ENCODE measurements at regions not wholly inside any gene's neighbourhood (a gene's known extent, or its start where the extent isn't known, plus 50 kb on each side); places are given as distances from the start of the nearest gene placed in this dataset.

DNA sequence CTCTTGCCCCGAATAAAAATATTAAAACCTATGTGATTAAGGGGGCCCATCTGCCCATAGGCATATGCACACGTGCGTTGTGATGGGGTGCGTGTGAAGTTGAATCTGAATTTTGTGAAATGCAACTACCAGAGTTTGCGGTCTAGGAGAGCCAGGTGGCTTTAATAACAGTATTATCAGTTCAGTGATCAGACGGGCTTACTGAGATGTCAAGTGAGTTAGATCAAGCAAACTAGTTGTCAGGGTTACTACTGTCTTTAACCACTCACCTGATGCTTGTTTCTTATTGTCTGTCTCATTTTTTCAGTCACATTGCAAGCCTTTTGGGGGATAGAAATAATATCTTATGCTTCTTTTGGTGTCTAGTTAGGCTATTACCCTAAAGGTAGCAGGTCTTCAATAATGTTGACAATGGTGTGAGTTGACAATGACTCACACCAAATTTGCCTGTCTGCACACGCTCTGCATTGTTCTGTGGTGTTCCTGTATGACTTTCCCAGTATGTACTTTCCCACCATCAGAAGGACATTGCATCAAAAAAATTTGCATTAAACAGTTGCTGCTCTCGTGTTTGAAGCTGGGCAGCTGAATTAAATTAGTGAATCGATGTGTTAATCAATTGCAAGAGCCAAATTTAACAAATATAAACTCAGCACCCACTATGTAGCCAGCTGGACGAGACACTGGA is 103.1 kb upstream of the NAA20 start:
- no peaks in the 10 kb centered on the region for H3K27me3 ChIP-seq (ENCODE audit: insufficient read depth, low read length, poor library complexity)
- H3K4me2 ChIP-seq (ENCODE audit: insufficient read depth, low read length): no peak overlapping the region
- H4K20me1 ChIP-seq (ENCODE audit: insufficient read depth, low read length): no peaks in the 10 kb centered on the region
- no peak for ATAC-seq (ENCODE audit: insufficient read depth, low read depth)
- H2AFZ ChIP-seq (ENCODE audit: low read depth, low read length): no peak overlapping the region
- H3K4me3 ChIP-seq (ENCODE audit: low read depth in 1 of 2, low read length in 2 of 2): no peak overlapping the region
- H3K27ac ChIP-seq (ENCODE audit: low read length): no peak overlapping the region
- no peaks in the 10 kb centered on the region for H3K9me3 ChIP-seq (ENCODE audit: insufficient read depth, low read length, severe bottlenecking)
- no peaks in the 10 kb centered on the region for H3K36me3 ChIP-seq (ENCODE audit: insufficient read depth, low read length)
- H3K79me2 ChIP-seq (ENCODE audit: insufficient read depth, low read length): no peaks in the 10 kb centered on the region
- H3K9ac ChIP-seq (ENCODE audit: low read depth, low read length): no peak overlapping the region
- H3K4me1 ChIP-seq (ENCODE audit: insufficient read depth, low read length): no peaks in the 10 kb centered on the region
- DNase-seq: no peak
- TF ChIP-seq, protein P1, sequence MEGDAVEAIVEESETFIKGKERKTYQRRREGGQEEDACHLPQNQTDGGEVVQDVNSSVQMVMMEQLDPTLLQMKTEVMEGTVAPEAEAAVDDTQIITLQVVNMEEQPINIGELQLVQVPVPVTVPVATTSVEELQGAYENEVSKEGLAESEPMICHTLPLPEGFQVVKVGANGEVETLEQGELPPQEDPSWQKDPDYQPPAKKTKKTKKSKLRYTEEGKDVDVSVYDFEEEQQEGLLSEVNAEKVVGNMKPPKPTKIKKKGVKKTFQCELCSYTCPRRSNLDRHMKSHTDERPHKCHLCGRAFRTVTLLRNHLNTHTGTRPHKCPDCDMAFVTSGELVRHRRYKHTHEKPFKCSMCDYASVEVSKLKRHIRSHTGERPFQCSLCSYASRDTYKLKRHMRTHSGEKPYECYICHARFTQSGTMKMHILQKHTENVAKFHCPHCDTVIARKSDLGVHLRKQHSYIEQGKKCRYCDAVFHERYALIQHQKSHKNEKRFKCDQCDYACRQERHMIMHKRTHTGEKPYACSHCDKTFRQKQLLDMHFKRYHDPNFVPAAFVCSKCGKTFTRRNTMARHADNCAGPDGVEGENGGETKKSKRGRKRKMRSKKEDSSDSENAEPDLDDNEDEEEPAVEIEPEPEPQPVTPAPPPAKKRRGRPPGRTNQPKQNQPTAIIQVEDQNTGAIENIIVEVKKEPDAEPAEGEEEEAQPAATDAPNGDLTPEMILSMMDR (IDR thresholded peaks at IDR 0.05; ENCODE audit: borderline replicate concordance, extremely low read depth, low read length, poor library complexity, severe bottlenecking): no peak
- no peak for TF ChIP-seq EZH2 (IDR thresholded peaks at IDR 0.05; ENCODE audit: borderline replicate concordance, low read depth, low read length, severe bottlenecking)

DNA sequence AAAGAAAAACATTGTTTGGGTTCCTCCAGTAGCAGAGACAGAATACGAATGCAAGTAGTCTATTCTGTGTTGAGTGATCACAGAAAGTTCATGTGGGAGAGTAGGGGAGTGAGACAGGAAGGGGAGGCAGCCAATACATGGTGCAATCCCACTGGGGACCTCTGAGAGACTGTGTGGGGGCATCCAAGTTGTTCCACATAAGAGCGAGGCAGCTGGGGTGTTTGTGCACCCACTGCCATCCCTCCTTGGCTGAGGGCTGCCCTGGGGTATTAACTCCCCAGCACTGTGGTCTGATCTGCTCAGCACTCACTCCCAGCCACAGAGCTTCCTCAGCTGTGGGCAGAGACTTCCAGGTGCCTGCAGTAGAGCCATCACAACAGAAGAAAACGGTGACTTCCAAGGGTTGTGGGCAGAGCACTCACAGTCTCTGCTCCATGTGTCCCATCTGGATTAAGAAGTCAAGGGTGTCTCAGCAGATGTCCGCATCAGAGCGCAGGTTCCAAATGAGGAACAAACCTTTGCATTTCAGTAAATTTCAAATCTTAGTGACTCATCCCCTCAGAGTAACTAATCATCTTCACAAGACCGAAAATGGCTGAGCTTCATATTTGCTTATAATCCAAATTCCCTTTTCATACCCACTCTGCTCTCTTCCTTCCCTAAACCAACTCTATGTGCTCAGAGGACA is 101.9 kb upstream of the NAA20 start:
- no peaks in the 10 kb centered on the region for H3K36me3 ChIP-seq (ENCODE audit: insufficient read depth, low read length)
- H3K4me3 ChIP-seq (ENCODE audit: low read depth in 1 of 2, low read length in 2 of 2): no peak overlapping the region
- no peak overlapping the region for H3K27ac ChIP-seq (ENCODE audit: low read length)
- no peak for TF ChIP-seq EZH2 (IDR thresholded peaks at IDR 0.05; ENCODE audit: borderline replicate concordance, low read depth, low read length, severe bottlenecking)
- TF ChIP-seq, protein P1 (IDR thresholded peaks at IDR 0.05; ENCODE audit: borderline replicate concordance, extremely low read depth, low read length, poor library complexity, severe bottlenecking): no peak
- ATAC-seq (ENCODE audit: insufficient read depth, low read depth) (peak; percentile 58), DNase-seq (peak; percentile 10)
- H3K4me2 ChIP-seq (ENCODE audit: insufficient read depth, low read length): no peak overlapping the region
- H4K20me1 ChIP-seq (ENCODE audit: insufficient read depth, low read length): no peaks in the 10 kb centered on the region
- H3K4me1 ChIP-seq (ENCODE audit: insufficient read depth, low read length): no peaks in the 10 kb centered on the region
- no peaks in the 10 kb centered on the region for H3K9me3 ChIP-seq (ENCODE audit: insufficient read depth, low read length, severe bottlenecking)
- no peak overlapping the region for H3K9ac ChIP-seq (ENCODE audit: low read depth, low read length)
- H3K27me3 ChIP-seq (ENCODE audit: insufficient read depth, low read length, poor library complexity): no peaks in the 10 kb centered on the region
- no peak overlapping the region for H2AFZ ChIP-seq (ENCODE audit: low read depth, low read length)
- no peaks in the 10 kb centered on the region for H3K79me2 ChIP-seq (ENCODE audit: insufficient read depth, low read length)

DNA sequence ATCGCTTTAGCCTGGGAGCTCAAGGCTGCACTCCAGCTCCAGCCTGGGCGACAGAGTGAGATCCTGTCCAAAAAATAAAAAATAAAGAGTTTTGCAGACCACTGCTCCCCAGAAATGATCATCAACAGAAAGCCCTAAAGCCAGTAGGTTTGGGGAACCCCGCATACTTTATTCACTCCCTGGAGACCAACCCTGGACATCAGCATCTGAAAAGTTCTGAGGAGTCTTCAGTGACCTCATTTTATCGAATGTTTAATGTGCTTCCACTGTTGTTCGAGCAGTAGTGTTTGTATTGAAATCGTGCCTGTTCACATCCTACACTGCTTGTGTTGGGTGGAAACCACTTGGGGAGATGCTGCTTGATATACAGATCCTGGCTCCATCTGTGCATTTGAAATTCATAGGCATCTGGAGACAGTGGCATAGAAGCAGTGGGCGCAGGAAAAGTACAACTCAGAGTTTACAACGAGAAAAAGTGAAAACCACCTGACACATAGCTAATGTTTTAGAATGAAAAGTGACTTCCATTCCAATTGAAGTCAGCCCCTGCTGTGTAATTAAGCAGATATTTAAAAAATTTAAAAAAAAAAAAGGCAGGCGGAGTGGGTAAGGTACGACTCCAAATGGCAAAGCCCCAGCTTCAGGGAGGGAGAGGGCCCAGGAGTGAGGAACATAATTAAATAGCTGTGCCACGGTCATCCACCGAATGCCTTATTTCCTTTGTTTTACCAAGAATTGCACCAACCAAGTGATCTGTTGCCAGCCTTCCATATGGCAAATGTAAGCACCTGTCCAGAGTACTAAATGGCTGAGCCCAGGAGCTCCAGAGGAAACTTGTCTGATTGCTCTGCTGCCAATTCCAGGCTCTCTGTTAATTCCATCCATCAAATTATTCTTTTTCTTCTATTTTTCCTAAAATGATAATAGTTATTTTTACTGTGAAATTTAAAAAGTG is 100.4 kb upstream of the NAA20 start:
- H3K36me3 ChIP-seq (ENCODE audit: insufficient read depth, low read length): no peaks in the 10 kb centered on the region
- DNase-seq (no peak), ATAC-seq (ENCODE audit: insufficient read depth, low read depth) (no peak)
- H3K4me3 ChIP-seq (ENCODE audit: low read depth in 1 of 2, low read length in 2 of 2): no peak overlapping the region
- no peaks in the 10 kb centered on the region for H3K4me1 ChIP-seq (ENCODE audit: insufficient read depth, low read length)
- no peak for TF ChIP-seq EZH2 (IDR thresholded peaks at IDR 0.05; ENCODE audit: borderline replicate concordance, low read depth, low read length, severe bottlenecking)
- TF ChIP-seq, protein P1 (IDR thresholded peaks at IDR 0.05; ENCODE audit: borderline replicate concordance, extremely low read depth, low read length, poor library complexity, severe bottlenecking): no peak
- H3K9me3 ChIP-seq (ENCODE audit: insufficient read depth, low read length, severe bottlenecking): no peaks in the 10 kb centered on the region
- no peak overlapping the region for H3K27ac ChIP-seq (ENCODE audit: low read length)
- H3K27me3 ChIP-seq (ENCODE audit: insufficient read depth, low read length, poor library complexity): no peaks in the 10 kb centered on the region
- H4K20me1 ChIP-seq (ENCODE audit: insufficient read depth, low read length): no peaks in the 10 kb centered on the region
- H3K4me2 ChIP-seq (ENCODE audit: insufficient read depth, low read length): no peak overlapping the region
- no peak overlapping the region for H3K9ac ChIP-seq (ENCODE audit: low read depth, low read length)
- H2AFZ ChIP-seq (ENCODE audit: low read depth, low read length): no peak overlapping the region
- H3K79me2 ChIP-seq (ENCODE audit: insufficient read depth, low read length): no peaks in the 10 kb centered on the region

All from DND-41 (cell line).